ENCODE measurements at regions not wholly inside any gene's neighbourhood (a gene's known extent, or its start where the extent isn't known, plus 50 kb on each side); places are given as distances from the start of the nearest gene placed in this dataset.

GRCh38 chr13:106748785-106749184 lies 180.8 kb upstream of the ARGLU1 start:
- TF ChIP-seq ZFX (IDR thresholded peaks at IDR 0.05), result no peak
- TF ChIP-seq, protein P1, sequence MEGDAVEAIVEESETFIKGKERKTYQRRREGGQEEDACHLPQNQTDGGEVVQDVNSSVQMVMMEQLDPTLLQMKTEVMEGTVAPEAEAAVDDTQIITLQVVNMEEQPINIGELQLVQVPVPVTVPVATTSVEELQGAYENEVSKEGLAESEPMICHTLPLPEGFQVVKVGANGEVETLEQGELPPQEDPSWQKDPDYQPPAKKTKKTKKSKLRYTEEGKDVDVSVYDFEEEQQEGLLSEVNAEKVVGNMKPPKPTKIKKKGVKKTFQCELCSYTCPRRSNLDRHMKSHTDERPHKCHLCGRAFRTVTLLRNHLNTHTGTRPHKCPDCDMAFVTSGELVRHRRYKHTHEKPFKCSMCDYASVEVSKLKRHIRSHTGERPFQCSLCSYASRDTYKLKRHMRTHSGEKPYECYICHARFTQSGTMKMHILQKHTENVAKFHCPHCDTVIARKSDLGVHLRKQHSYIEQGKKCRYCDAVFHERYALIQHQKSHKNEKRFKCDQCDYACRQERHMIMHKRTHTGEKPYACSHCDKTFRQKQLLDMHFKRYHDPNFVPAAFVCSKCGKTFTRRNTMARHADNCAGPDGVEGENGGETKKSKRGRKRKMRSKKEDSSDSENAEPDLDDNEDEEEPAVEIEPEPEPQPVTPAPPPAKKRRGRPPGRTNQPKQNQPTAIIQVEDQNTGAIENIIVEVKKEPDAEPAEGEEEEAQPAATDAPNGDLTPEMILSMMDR (conservative IDR thresholded peaks at IDR 0.05), result no peak

GRCh38 chr13:106744516-106744915 lies 176.6 kb upstream of the ARGLU1 start:
- no peak for TF ChIP-seq ZFX (IDR thresholded peaks at IDR 0.05)
- TF ChIP-seq, protein P1 (conservative IDR thresholded peaks at IDR 0.05), result no peak
- H3K27ac ChIP-seq, result no peak overlapping the region

More at GRCh38 chr13:106748785-106749184, 180.8 kb upstream of the ARGLU1 start:
- H3K27ac ChIP-seq, result no peak overlapping the region

GRCh38 chr13:106738186-106738678 lies 170.3 kb upstream of the ARGLU1 start:
- TF ChIP-seq, protein P1 (conservative IDR thresholded peaks at IDR 0.05), result no peak
- TF ChIP-seq ZFX (IDR thresholded peaks at IDR 0.05), result no peak

DNA sequence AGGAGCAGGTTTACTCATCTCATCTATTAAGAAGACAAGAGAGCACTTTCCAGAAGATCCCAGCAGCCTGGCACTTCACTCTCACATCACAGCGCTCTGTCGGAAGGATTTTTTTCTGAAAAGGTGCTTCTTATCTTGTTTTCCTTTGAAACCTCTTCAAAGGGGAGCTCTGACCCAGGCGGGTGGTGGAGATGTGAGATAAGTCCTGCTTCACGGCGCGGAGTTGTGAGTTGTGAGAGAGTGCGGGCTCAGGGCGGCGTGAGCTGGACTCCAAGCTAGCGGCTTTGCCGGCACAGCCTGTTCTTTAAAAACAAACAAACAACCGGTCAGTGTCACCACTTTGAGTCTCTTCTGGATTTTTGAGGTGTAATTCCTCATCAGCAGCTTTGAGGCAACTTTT lies 169.0 kb upstream of the ARGLU1 start:
- TF ChIP-seq, protein P1 (conservative IDR thresholded peaks at IDR 0.05), result no peak
- no peak for TF ChIP-seq ZFX (IDR thresholded peaks at IDR 0.05)
- peak overlapping the region; percentile 46; the same call in 1 of the 2 replicates for H3K27ac ChIP-seq

More at GRCh38 chr13:106738186-106738678, 170.3 kb upstream of the ARGLU1 start:
- H3K27ac ChIP-seq, result no peak overlapping the region

DNA sequence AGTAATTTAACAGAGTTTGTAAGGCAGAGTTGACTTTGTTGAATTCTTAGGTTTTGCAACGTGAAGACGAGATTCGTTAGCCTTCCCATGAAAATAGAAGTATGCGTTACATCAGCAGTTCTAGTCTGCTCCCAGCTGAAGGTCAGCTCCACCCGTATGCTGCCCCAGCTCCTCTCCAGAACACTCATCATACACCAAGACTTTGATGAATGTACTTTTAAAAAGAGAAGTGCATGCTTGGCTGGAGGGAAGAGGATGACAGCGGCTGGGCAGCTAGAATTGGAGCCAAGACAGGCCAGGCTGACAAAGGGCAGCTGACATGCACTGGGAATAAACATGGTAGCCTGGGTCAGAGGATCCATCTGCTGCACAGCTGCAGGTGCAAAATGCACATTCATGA lies 166.3 kb upstream of the ARGLU1 start:
- no peak overlapping the region for H3K27ac ChIP-seq
- TF ChIP-seq ZFX (IDR thresholded peaks at IDR 0.05), result no peak
- TF ChIP-seq, protein P1 (conservative IDR thresholded peaks at IDR 0.05), result no peak

DNA sequence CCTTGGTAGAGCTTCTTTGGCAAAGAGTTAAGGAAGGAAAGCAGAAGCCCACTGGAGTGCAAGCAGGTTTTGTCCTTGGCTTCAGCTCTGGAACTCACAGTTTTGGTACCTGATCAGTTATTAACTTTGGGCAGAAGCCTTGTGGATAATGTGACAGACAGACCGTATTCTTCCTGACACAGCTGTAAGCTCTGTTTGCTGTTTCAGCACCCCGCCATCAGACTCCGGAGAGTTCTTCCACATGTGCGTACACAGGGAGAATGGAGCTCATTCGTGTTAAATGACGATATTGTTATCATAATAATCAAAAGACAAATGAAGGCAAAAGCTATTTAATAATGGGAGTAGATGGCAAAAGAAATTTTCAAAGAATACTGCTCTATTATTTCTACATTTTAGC lies 155.1 kb upstream of the ARGLU1 start:
- TF ChIP-seq, protein P1 (conservative IDR thresholded peaks at IDR 0.05), result no peak
- TF ChIP-seq ZFX (IDR thresholded peaks at IDR 0.05), result no peak
- H3K27ac ChIP-seq, result no peak overlapping the region

- no peak overlapping the region for H3K27ac ChIP-seq
- TF ChIP-seq ZFX (IDR thresholded peaks at IDR 0.05), result no peak
- TF ChIP-seq, protein P1 (conservative IDR thresholded peaks at IDR 0.05), result no peak
Observed at GRCh38 chr13:106722620-106723019, 154.7 kb upstream of the ARGLU1 start.

Data from C4-2B (cell line).